H1 (cell line): ENCODE measurements at regions not wholly inside any gene's neighbourhood (a gene's known extent, or its start where the extent isn't known, plus 50 kb on each side); places are given as distances from the start of the nearest gene placed in this dataset.

Experiments
- CTCF ChIA-PET: fragments of 300-600 bp; sonication (Branson Sonifier 250); formaldehyde crosslinking; loops from one replicate; lab custom pipeline; 2021; ENCODE audit not compliant: partially characterized antibody; lab: Charles Lee
- POLR2A ChIA-PET: fragments of 300-600 bp; sonication (Branson Sonifier 250); formaldehyde crosslinking; loops from one replicate; lab custom pipeline; 2021; ENCODE audit warnings: inconsistent platforms; ENCODE audit not compliant: partially characterized antibody; lab: Charles Lee
- DNase-seq, 2 experiments: peaks; one replicate each; pipeline versions ENCODE4 v3.0.0 to v3.0.0-alpha.2; 2010 to 2022; ENCODE audit warnings: low spot score in 2 of 2, low read depth in 1 of 2, mixed read lengths in 1 of 2
- FAIRE-seq: peaks from 2 replicates; lab custom pipeline; 2011; peaks lifted over from hg19 to GRCh38; lab: Jason Lieb, UNC
- H2AFZ ChIP-seq: 2 replicates; pipeline ENCODE4 v1.8.1; 2012; ENCODE audit warnings: low read length, inconsistent platforms
- H2AK5ac ChIP-seq: 2 replicates; pipeline ENCODE4 v1.6.1; 2013; ENCODE audit warnings: low read depth, low read length
- H2BK120ac ChIP-seq: replicated peaks from 2 replicates; pipeline ENCODE3; 2013; ENCODE audit warnings: low read depth, low read length, inconsistent platforms
- H2BK12ac ChIP-seq: 2 replicates; pipeline ENCODE4 v1.6.1; 2013; ENCODE audit warnings: low read depth, low read length
- H2BK15ac ChIP-seq: 2 replicates; pipeline ENCODE4 v1.6.1; 2013; ENCODE audit warnings: low read length
- H2BK20ac ChIP-seq: 2 replicates; pipeline ENCODE4 v1.6.1; 2013; ENCODE audit warnings: low read length
- H2BK5ac ChIP-seq: 2 replicates; pipeline ENCODE4 v1.6.1; 2013; ENCODE audit warnings: low read depth, low read length
- H3K14ac ChIP-seq: 2 replicates; pipeline ENCODE4 v1.6.1; 2013; ENCODE audit warnings: inconsistent platforms; ENCODE audit not compliant: insufficient read length
- H3K18ac ChIP-seq: 2 replicates; pipeline ENCODE4 v1.6.1; 2013; ENCODE audit warnings: low read length; ENCODE audit errors: extremely low read depth
- H3K23ac ChIP-seq: 2 replicates; pipeline ENCODE4 v1.6.1; 2013; ENCODE audit warnings: inconsistent platforms; ENCODE audit not compliant: insufficient read length
- H3K23me2 ChIP-seq: 2 replicates; pipeline ENCODE4 v1.6.1; 2013; ENCODE audit warnings: low read depth, low read length
- H3K27ac ChIP-seq: 2 replicates; pipeline ENCODE4 v1.6.1; 2011; ENCODE audit warnings: low read depth, low read length, inconsistent platforms
- H3K27me3 ChIP-seq, 4 experiments: replicated peaks in 1 of 4; 1 replicate in 1 of 4; 2 replicates in 3 of 4; pipeline versions ENCODE4 v1.6.1 to v1.8.1; 2011 to 2013; ENCODE audit warnings: low read length in 3 of 4, mild to moderate bottlenecking in 3 of 4, inconsistent platforms in 2 of 4, mixed read lengths in 2 of 4, moderate library complexity in 1 of 4; ENCODE audit not compliant: control insufficient read depth in 3 of 4, insufficient read depth in 3 of 4; ENCODE audit errors: extremely low read depth in 1 of 4
- H3K36me3 ChIP-seq, 4 experiments: 2 replicates each; pipeline versions ENCODE4 v1.6.1 to v1.8.1; 2011 to 2013; ENCODE audit warnings: mild to moderate bottlenecking in 4 of 4, low read length in 3 of 4, moderate library complexity in 2 of 4, control low read depth in 1 of 4, inconsistent platforms in 1 of 4; ENCODE audit not compliant: insufficient read depth in 4 of 4, control insufficient read depth in 2 of 4
- H3K4ac ChIP-seq: replicated peaks from 2 replicates; pipeline ENCODE3; 2013; ENCODE audit warnings: low read length, low read depth, mixed read lengths, inconsistent platforms; ENCODE audit not compliant: insufficient read length
- H3K4me1 ChIP-seq, 4 experiments: replicated peaks in 1 of 4; 1 replicate in 1 of 4; 2 replicates in 3 of 4; pipeline versions ENCODE4 v1.6.1 to v1.8.1; 2011 to 2013; ENCODE audit warnings: low read length in 3 of 4, inconsistent platforms in 2 of 4, mixed read lengths in 1 of 4; ENCODE audit not compliant: insufficient read depth in 4 of 4, control insufficient read depth in 3 of 4
- H3K4me2 ChIP-seq, 2 experiments: 2 replicates each; pipeline versions ENCODE4 v1.6.1 to v1.8.1; 2011 to 2013; ENCODE audit warnings: low read depth in 2 of 2, low read length in 2 of 2, control low read depth in 1 of 2, inconsistent platforms in 1 of 2, mild to moderate bottlenecking in 1 of 2; ENCODE audit not compliant: insufficient read depth in 1 of 2
- H3K4me3 ChIP-seq, 4 experiments: fragments of 200-600, 300-600 bp in 1 of 4; sonication (generic), shearing (Covaris generic), sonication (Bioruptor Twin) in 1 of 4; 2 replicates each; pipeline versions ENCODE4 v1.5.1 to v1.8.1; 2011 to 2016; ENCODE audit warnings: low read length in 4 of 4, low read depth in 3 of 4, control low read depth in 2 of 4, inconsistent platforms in 2 of 4, mild to moderate bottlenecking in 2 of 4, mixed read lengths in 1 of 4, moderate library complexity in 1 of 4; ENCODE audit not compliant: insufficient read depth in 2 of 4; ENCODE audit errors: extremely low read depth in 1 of 4
- H3K56ac ChIP-seq: replicated peaks from 2 replicates; pipeline ENCODE3; 2013; ENCODE audit warnings: low read depth, mild to moderate bottlenecking, mixed read lengths, low read length, inconsistent platforms; ENCODE audit not compliant: insufficient read length
- H3K79me1 ChIP-seq: 2 replicates; pipeline ENCODE4 v1.6.1; 2013; ENCODE audit warnings: low read depth, low read length, control low read depth
- H3K79me2 ChIP-seq, 2 experiments: 2 replicates each; pipeline versions ENCODE4 v1.6.1 to v1.8.1; 2012 to 2013; ENCODE audit warnings: low read length in 2 of 2, mild to moderate bottlenecking in 2 of 2, inconsistent platforms in 1 of 2; ENCODE audit not compliant: insufficient read depth in 2 of 2, control insufficient read depth in 1 of 2
- H3K9ac ChIP-seq, 4 experiments: replicated peaks in 1 of 4; 1 replicate in 1 of 4; 2 replicates in 3 of 4; pipeline versions ENCODE4 v1.6.1 to v1.8.1; 2011 to 2013; ENCODE audit warnings: low read depth in 3 of 4, low read length in 3 of 4, control low read depth in 2 of 4, mild to moderate bottlenecking in 2 of 4, moderate library complexity in 2 of 4, inconsistent platforms in 1 of 4; ENCODE audit errors: extremely low read depth in 1 of 4
- H3K9me3 ChIP-seq, 2 experiments: 2 replicates each; pipeline versions ENCODE4 v1.6.1 to v1.8.1; 2012 to 2013; ENCODE audit warnings: mild to moderate bottlenecking in 2 of 2, moderate library complexity in 2 of 2, control low read depth in 1 of 2, inconsistent platforms in 1 of 2, low read depth in 1 of 2, low read length in 1 of 2, mixed read lengths in 1 of 2; ENCODE audit not compliant: insufficient read depth in 2 of 2
- H4K20me1 ChIP-seq, 2 experiments: replicated peaks in 1 of 2; 2 replicates each; pipeline versions ENCODE3 to v1.8.1; 2011 to 2013; ENCODE audit warnings: inconsistent platforms in 2 of 2, low read length in 2 of 2, mild to moderate bottlenecking in 1 of 2; ENCODE audit not compliant: insufficient read depth in 2 of 2, control insufficient read depth in 1 of 2
- H4K5ac ChIP-seq: 2 replicates; pipeline ENCODE4 v1.6.1; 2013; ENCODE audit warnings: low read length, low read depth, mixed read lengths, inconsistent platforms; ENCODE audit not compliant: insufficient read length
- H4K8ac ChIP-seq: 2 replicates; pipeline ENCODE4 v1.8.0; 2013; ENCODE audit warnings: mild to moderate bottlenecking, moderate library complexity, low read length, inconsistent platforms; ENCODE audit not compliant: insufficient read depth; ENCODE audit errors: extremely low read depth
- H4K91ac ChIP-seq: replicated peaks from 2 replicates; pipeline ENCODE3; 2013; ENCODE audit warnings: low read length, mixed read lengths, inconsistent platforms; ENCODE audit not compliant: insufficient read length
- ASH2L ChIP-seq: fragments of 200-600, 300-600 bp; sonication (generic); IDR thresholded peaks from one replicate; pipeline ENCODE4 v1.7.1; 2017; ENCODE audit warnings: low read length
- CBX5 ChIP-seq: fragments of 300-800, 300-1000 bp; sonication (generic); IDR thresholded peaks from 2 replicates; pipeline ENCODE4 v1.7.1; 2016; ENCODE audit warnings: antibody characterized with exemption, low read length, low read depth
- CREB1 ChIP-seq: IDR thresholded peaks from 2 replicates; pipeline ENCODE4 v1.6.1; 2012; ENCODE audit warnings: inconsistent platforms
- CTCF ChIP-seq, 3 experiments: IDR thresholded peaks; 1 replicate in 2 of 3; 2 replicates in 1 of 3; pipeline versions ENCODE4 v1.5.1 to v1.6.1; 2011; ENCODE audit warnings: low read length in 3 of 3, mild to moderate bottlenecking in 3 of 3, inconsistent platforms in 2 of 3, low read depth in 1 of 3, moderate library complexity in 1 of 3; ENCODE audit not compliant: insufficient read depth in 1 of 3; ENCODE audit errors: control extremely low read depth in 1 of 3
- NRF1 ChIP-seq: IDR thresholded peaks from 2 replicates; pipeline ENCODE4 v1.6.1; 2011; ENCODE audit warnings: mild to moderate bottlenecking, low read depth, low read length, improper control_type of control experiment
- PHF8 ChIP-seq: fragments of 200-600 bp; sonication (generic); conservative IDR thresholded peaks from 2 replicates; pipeline ENCODE4 v1.7.1; 2012; ENCODE audit warnings: low read depth, mild to moderate bottlenecking, inconsistent platforms, low read length, moderate library complexity
- POLR2AphosphoS5 ChIP-seq: IDR thresholded peaks from 2 replicates; pipeline ENCODE4 v1.6.1; 2011; ENCODE audit warnings: low read depth, low read length
- POU5F1 ChIP-seq: IDR thresholded peaks from 2 replicates; pipeline ENCODE4 v1.6.1; 2011; ENCODE audit warnings: low read depth, mild to moderate bottlenecking, low read length, moderate library complexity
- RFX5 ChIP-seq: IDR thresholded peaks from 2 replicates; pipeline ENCODE4 v1.6.1; 2011; ENCODE audit warnings: low read depth, low read length, improper control_type of control experiment, borderline replicate concordance
- SIRT6 ChIP-seq: IDR thresholded peaks from one replicate; pipeline ENCODE4 v1.7.1; 2012; ENCODE audit warnings: low read length, inconsistent platforms
- SRF ChIP-seq: IDR thresholded peaks from 2 replicates; pipeline ENCODE4 v1.6.1; 2011; ENCODE audit warnings: mild to moderate bottlenecking, low read depth, low read length, moderate library complexity
- USF2 ChIP-seq: IDR thresholded peaks from 2 replicates; pipeline ENCODE4 v1.6.1; 2011; ENCODE audit warnings: low read length, improper control_type of control experiment
- WGBS, 2 experiments: shearing (Covaris generic) in 1 of 2; methylation state at CpG; one replicate each; pipeline versions ENCODE4 v1.1.6 to v1.1.7; 2013 to 2015; ENCODE audit warnings: low lambda C conversion rate in 2 of 2, mixed read lengths in 2 of 2, inconsistent platforms in 1 of 2, low coverage in 1 of 2, missing lambda C conversion rate in 1 of 2; ENCODE audit not compliant: insufficient replicate concordance in 2 of 2, insufficient coverage in 1 of 2, insufficient read length in 1 of 2; ENCODE audit errors: extremely low coverage in 1 of 2, missing lambda C conversion rate in 1 of 2; 5-methylcytosine and 5-hydroxymethylcytosine counted together

GRCh38 chr1:101124405-101124804 lies 98.8 kb upstream of the DPH5 start:
- no peak overlapping the region for H2BK5ac ChIP-seq
- H3K4me2 ChIP-seq, result no peak overlapping the region
- no peak overlapping the region for H2AFZ ChIP-seq
- ChIA-PET POLR2A (no interaction called here), CTCF (interaction anchor here (0.6 kb wide), 1 partner anchor 114 kb away, joined by 3 read pairs; no protein-coding TSS in a partner anchor)
- no peaks in the 10 kb centered on the region for H4K20me1 ChIP-seq
- H3K79me1 ChIP-seq, result no peaks in the 10 kb centered on the region
- H3K23ac ChIP-seq, result no peak overlapping the region
- 90% methylated on average over 2 of the region's 2 CpGs; no CpG with 5 or more reads in 1 of the 2 experiments for WGBS, 2 experiments
- H4K91ac ChIP-seq, result no peak overlapping the region
- no peaks in the 10 kb centered on the region for H3K36me3 ChIP-seq
- no peak overlapping the region for H3K14ac ChIP-seq
- DNase-seq, result no peak
- H3K18ac ChIP-seq, result no peak overlapping the region
- no peak overlapping the region for H3K27ac ChIP-seq
- no peak overlapping the region for H4K8ac ChIP-seq
- H2BK12ac ChIP-seq, result no peak overlapping the region
- H3K4ac ChIP-seq, result no peak overlapping the region
- no peaks in the 10 kb centered on the region for H3K27me3 ChIP-seq
- FAIRE-seq, result no peak
- no peak overlapping the region for H2BK15ac ChIP-seq
- H3K4me1 ChIP-seq, result peaks cover 0 to 4% (median 3%) of the 10 kb centered on the region in 4 experiments; a peak in 3 of 7 replicates
- H3K23me2 ChIP-seq, result peaks cover 2% of the 10 kb centered on the region; the same call in 1 of the 2 replicates
- no peaks in the 10 kb centered on the region for H3K79me2 ChIP-seq
- no peak overlapping the region for H4K5ac ChIP-seq
- H3K9me3 ChIP-seq, result no peaks in the 10 kb centered on the region
- no peak overlapping the region for H2BK20ac ChIP-seq
- no peak overlapping the region for H2AK5ac ChIP-seq
- H3K4me3 ChIP-seq, result no peak overlapping the region
- H2BK120ac ChIP-seq, result no peak overlapping the region
- H3K9ac ChIP-seq, result no peak overlapping the region
- no peak overlapping the region for H3K56ac ChIP-seq
- TF ChIP-seq USF2 (no peak), CBX5 (no peak), SIRT6 (no peak), CTCF (IDR thresholded peaks at IDR 0.05; ENCODE audit: control extremely low read depth in 1 of 3, insufficient read depth in 1 of 3, low read depth in 1 of 3, low read length in 3 of 3) (no peak), NRF1 (no peak), PHF8 (no peak), CREB1 (no peak), POLR2AphosphoS5 (no peak), ASH2L (no peak), RFX5 (no peak), POU5F1 (no peak), SRF (no peak)
